BLaER1 treated with 17β-estradiol and CSF1 and Interleukin-3, amounts not matched to agents 10 nM and 100 nM (cell line): ENCODE measurements at regions not wholly inside any gene's neighbourhood (a gene's known extent, or its start where the extent isn't known, plus 50 kb on each side); places are given as distances from the start of the nearest gene placed in this dataset.
A peak's percentile ranks its signal among the peaks of the same experiment; 100 is the strongest.
"Not testable (repeated sequence)": the region's sequence is repeated elsewhere in the genome, so short reads cannot be mapped to it uniquely, and the experiment has no call there.

ENCODE experiments used
- H3K27ac ChIP-seq, 11 experiments: shearing (Covaris generic); formaldehyde crosslinking; 2 replicates each; pipeline ENCODE4 v1.8.1; 2022
- H3K27me3 ChIP-seq, 11 experiments: shearing (Covaris generic); formaldehyde crosslinking; 2 replicates each; pipeline ENCODE4 v1.8.1; 2022
- H3K36me3 ChIP-seq, 11 experiments: shearing (Covaris generic); formaldehyde crosslinking; 2 replicates each; pipeline ENCODE4 v1.8.1; 2022
- H3K4me1 ChIP-seq, 10 experiments: shearing (Covaris generic); formaldehyde crosslinking; 2 replicates each; pipeline ENCODE4 v1.8.1; 2022
- H3K4me2 ChIP-seq, 11 experiments: shearing (Covaris generic); formaldehyde crosslinking; 2 replicates each; pipeline ENCODE4 v1.8.1; 2022
- H3K4me3 ChIP-seq, 10 experiments: shearing (Covaris generic); formaldehyde crosslinking; 2 replicates each; pipeline ENCODE4 v1.8.1; 2022
- H3K9ac ChIP-seq, 11 experiments: shearing (Covaris generic); formaldehyde crosslinking; 2 replicates each; pipeline ENCODE4 v1.8.1; 2022
- H3K9me3 ChIP-seq, 11 experiments: shearing (Covaris generic); formaldehyde crosslinking; replicated peaks in 1 of 11; 2 replicates each; pipeline ENCODE4 v1.8.1; 2022
- H4K20me1 ChIP-seq, 11 experiments: shearing (Covaris generic); formaldehyde crosslinking; 2 replicates each; pipeline ENCODE4 v1.8.1; 2022
- Cebpa-rat ChIP-seq, 11 experiments: shearing (Covaris generic); IDR thresholded peaks; 2 replicates each; pipeline ENCODE4 v1.8.1; 2022

- Histone ChIP-seq H3K36me3 (no peaks in the 10 kb centered on the region), H3K4me2 (no peak overlapping the region), H3K27me3 (no peaks in the 10 kb centered on the region), H3K4me3 (no peak overlapping the region), H3K4me1 (no peaks in the 10 kb centered on the region), H4K20me1 (no peaks in the 10 kb centered on the region), H3K27ac (no peak overlapping the region), H3K9ac (no peak overlapping the region), H3K9me3 (no peaks in the 10 kb centered on the region)
- TF ChIP-seq Cebpa-rat (IDR thresholded peaks at IDR 0.05), result no peak
Measured at GRCh38 chr10:114729103-114729659, 71.1 kb upstream of the ABLIM1 start.

GRCh38 chr10:114730291-114730690 is 72.2 kb upstream of the ABLIM1 start:
- Histone ChIP-seq H4K20me1 (no peaks in the 10 kb centered on the region), H3K4me2 (no peak overlapping the region)
- TF ChIP-seq Cebpa-rat (IDR thresholded peaks at IDR 0.05), result no peak

GRCh38 chr10:114732931-114733330 is 74.9 kb upstream of the ABLIM1 start:
- Histone ChIP-seq H3K4me2 (no peak overlapping the region), H3K9ac (no peak overlapping the region), H4K20me1 (no peaks in the 10 kb centered on the region), H3K36me3 (no peaks in the 10 kb centered on the region), H3K4me1 (no peaks in the 10 kb centered on the region), H3K27me3 (no peaks in the 10 kb centered on the region), H3K9me3 (no peaks in the 10 kb centered on the region), H3K27ac (no peak overlapping the region), H3K4me3 (no peak overlapping the region)
- TF ChIP-seq Cebpa-rat (IDR thresholded peaks at IDR 0.05), result no peak

More at GRCh38 chr10:114730291-114730690, 72.2 kb upstream of the ABLIM1 start:
- no peaks in the 10 kb centered on the region for H3K36me3 ChIP-seq
- H3K4me3 ChIP-seq, result no peak overlapping the region
- H3K27me3 ChIP-seq, result no peaks in the 10 kb centered on the region
- H3K9ac ChIP-seq, result no peak overlapping the region
- H3K4me1 ChIP-seq, result no peaks in the 10 kb centered on the region
- no peak overlapping the region for H3K27ac ChIP-seq
- no peaks in the 10 kb centered on the region for H3K9me3 ChIP-seq

GRCh38 chr10:114735946-114736345 is 77.9 kb upstream of the ABLIM1 start:
- Histone ChIP-seq H3K9ac (no peak overlapping the region), H3K27me3 (no peaks in the 10 kb centered on the region), H3K4me1 (no peaks in the 10 kb centered on the region), H3K4me3 (no peak overlapping the region), H4K20me1 (no peaks in the 10 kb centered on the region), H3K9me3 (no peaks in the 10 kb centered on the region), H3K36me3 (no peaks in the 10 kb centered on the region), H3K4me2 (no peak overlapping the region), H3K27ac (no peak overlapping the region)
- no peak for TF ChIP-seq Cebpa-rat (IDR thresholded peaks at IDR 0.05)

- Histone ChIP-seq H3K4me3 (no peak overlapping the region), H3K27ac (no peak overlapping the region), H3K4me1 (peaks cover 0 to 7% (median 0%) of the 10 kb centered on the region in 10 experiments; a peak in 1 of 20 replicates), H3K9me3 (no peaks in the 10 kb centered on the region), H4K20me1 (no peaks in the 10 kb centered on the region), H3K36me3 (no peaks in the 10 kb centered on the region), H3K27me3 (no peaks in the 10 kb centered on the region), H3K9ac (no peak overlapping the region), H3K4me2 (peak overlapping the region in 2 of 11 experiments; percentile 6 to 7; a peak in 3 of 22 replicates)
- no peak for TF ChIP-seq Cebpa-rat (IDR thresholded peaks at IDR 0.05)
Measured at GRCh38 chr10:114743521-114744231, 77.9 kb upstream of the FHIP2A start.

- H3K4me2 ChIP-seq, result no peak overlapping the region
- no peak overlapping the region for H3K4me3 ChIP-seq
- H3K9ac ChIP-seq, result no peak overlapping the region
- H4K20me1 ChIP-seq, result no peaks in the 10 kb centered on the region
- no peak for TF ChIP-seq Cebpa-rat (IDR thresholded peaks at IDR 0.05)
- H3K9me3 ChIP-seq, result no peaks in the 10 kb centered on the region
- peaks cover 0 to 7% (median 0%) of the 10 kb centered on the region in 10 experiments; a peak in 1 of 20 replicates for H3K4me1 ChIP-seq
- H3K27ac ChIP-seq, result no peak overlapping the region
- H3K27me3 ChIP-seq, result no peaks in the 10 kb centered on the region
- H3K36me3 ChIP-seq, result no peaks in the 10 kb centered on the region
Measured at GRCh38 chr10:114746531-114746930, 75.0 kb upstream of the FHIP2A start.

- peaks cover 0 to 7% (median 0%) of the 10 kb centered on the region in 10 experiments; a peak in 1 of 20 replicates for H3K4me1 ChIP-seq
- H3K4me3 ChIP-seq, result no peak overlapping the region
- no peaks in the 10 kb centered on the region for H3K9me3 ChIP-seq
- no peak for TF ChIP-seq Cebpa-rat (IDR thresholded peaks at IDR 0.05)
- H3K4me2 ChIP-seq, result no peak overlapping the region
- no peaks in the 10 kb centered on the region for H3K27me3 ChIP-seq
- no peaks in the 10 kb centered on the region for H4K20me1 ChIP-seq
- H3K36me3 ChIP-seq, result no peaks in the 10 kb centered on the region
- H3K27ac ChIP-seq, result no peak overlapping the region
- no peak overlapping the region for H3K9ac ChIP-seq
Measured at GRCh38 chr10:114748241-114748640, 73.3 kb upstream of the FHIP2A start.

- no peaks in the 10 kb centered on the region for H3K36me3 ChIP-seq
- H3K9me3 ChIP-seq, result no peaks in the 10 kb centered on the region
- 0 out of 20 replicates have a peak, but pooled peaks cover 0 to 1% (median 0%) of the 10 kb centered on the region in 10 experiments for H3K4me1 ChIP-seq
- H3K4me2 ChIP-seq, result no peak overlapping the region
- H3K4me3 ChIP-seq, result no peak overlapping the region
- H4K20me1 ChIP-seq, result no peaks in the 10 kb centered on the region
- no peaks in the 10 kb centered on the region for H3K27me3 ChIP-seq
- no peak overlapping the region for H3K9ac ChIP-seq
- TF ChIP-seq Cebpa-rat (IDR thresholded peaks at IDR 0.05), result no peak
- no peak overlapping the region for H3K27ac ChIP-seq
Measured at GRCh38 chr10:114749014-114749413, 72.6 kb upstream of the FHIP2A start.

GRCh38 chr10:114749510-114749909 is 72.1 kb upstream of the FHIP2A start:
- H3K36me3 ChIP-seq, result no peaks in the 10 kb centered on the region
- H3K4me2 ChIP-seq, result no peak overlapping the region
- no peaks in the 10 kb centered on the region for H3K27me3 ChIP-seq
- H3K9me3 ChIP-seq, result no peaks in the 10 kb centered on the region
- H3K27ac ChIP-seq, result no peak overlapping the region
- no peak for TF ChIP-seq Cebpa-rat (IDR thresholded peaks at IDR 0.05)
- H3K4me3 ChIP-seq, result no peak overlapping the region
- no peaks in the 10 kb centered on the region for H3K4me1 ChIP-seq
- no peaks in the 10 kb centered on the region for H4K20me1 ChIP-seq
- H3K9ac ChIP-seq, result no peak overlapping the region

GRCh38 chr10:114751856-114752255 is 69.7 kb upstream of the FHIP2A start:
- Histone ChIP-seq H3K4me3 (no peak overlapping the region), H3K36me3 (no peaks in the 10 kb centered on the region), H4K20me1 (no peaks in the 10 kb centered on the region), H3K27me3 (no peaks in the 10 kb centered on the region), H3K27ac (no peak overlapping the region), H3K4me1 (no peaks in the 10 kb centered on the region), H3K9me3 (no peaks in the 10 kb centered on the region), H3K4me2 (no peak overlapping the region), H3K9ac (no peak overlapping the region)
- TF ChIP-seq Cebpa-rat (IDR thresholded peaks at IDR 0.05), result no peak

GRCh38 chr10:114752570-114752969 is 69.0 kb upstream of the FHIP2A start:
- H3K4me3 ChIP-seq, H3K27me3 ChIP-seq, H3K4me1 ChIP-seq, H3K9ac ChIP-seq, H3K4me2 ChIP-seq, H3K27ac ChIP-seq, H3K36me3 ChIP-seq, H4K20me1 ChIP-seq, H3K9me3 ChIP-seq: not testable (repeated sequence)
